Caco-2 (cell line): ENCODE measurements at regions not wholly inside any gene's neighbourhood (a gene's known extent, or its start where the extent isn't known, plus 50 kb on each side); places are given as distances from the start of the nearest gene placed in this dataset.

Experiments
- BruUV-seq: library from RNA; stranded (reverse); fragments of 400-500 nt; replicated peaks from 2 replicates; lab custom pipeline; 2021; lab: Mats Ljungman, UMichigan
- CTCF ChIA-PET: fragments of 300-600 bp; sonication (Branson Sonifier 250); formaldehyde crosslinking; loops from one replicate; lab custom pipeline; 2022; ENCODE audit warnings: antibody characterized with exemption; lab: Charles Lee
- POLR2A ChIA-PET: fragments of 300-600 bp; sonication (Branson Sonifier 250); formaldehyde crosslinking; loops from one replicate; lab custom pipeline; 2022; ENCODE audit warnings: antibody characterized with exemption; lab: Charles Lee
- DNase-seq, 2 experiments: peaks; one replicate each; pipeline versions ENCODE4 v3.0.0 to v3.0.0-alpha.2; 2020 to 2022
- H3K27me3 ChIP-seq: replicated peaks from 2 replicates; pipeline ENCODE4 v1.6.0; 2011; ENCODE audit warnings: low read length; ENCODE audit not compliant: control insufficient read depth, insufficient read depth
- H3K36me3 ChIP-seq: 2 replicates; pipeline ENCODE4 v1.5.1; 2011; ENCODE audit warnings: low read length; ENCODE audit not compliant: control insufficient read depth, insufficient read depth
- H3K4me1 ChIP-seq: fragments of 250-450 bp; sonication (Bioruptor Pico); 2 replicates; pipeline ENCODE4 v1.5.1; 2020; ENCODE audit warnings: mild to moderate bottlenecking
- H3K4me3 ChIP-seq: 2 replicates; pipeline ENCODE4 v1.5.1; 2011; ENCODE audit warnings: low read depth, mild to moderate bottlenecking, control low read depth, low read length
- H3K9me3 ChIP-seq: fragments of 250-450 bp; sonication (Bioruptor Pico); 2 replicates; pipeline ENCODE4 v1.5.1; 2020; ENCODE audit warnings: mild to moderate bottlenecking, moderate library complexity
- H3K27ac Mint-ChIP-seq: one replicate; pipeline ENCODE4 v1.8.0; 2022; ENCODE audit warnings: mixed read lengths; ENCODE audit not compliant: unreplicated experiment
- H3K27me3 Mint-ChIP-seq: one replicate; pipeline ENCODE4 v1.8.0; 2022; ENCODE audit warnings: mixed read lengths; ENCODE audit not compliant: insufficient read depth, unreplicated experiment
- H3K36me3 Mint-ChIP-seq: one replicate; pipeline ENCODE4 v1.8.0; 2022; ENCODE audit warnings: mild to moderate bottlenecking, mixed read lengths; ENCODE audit not compliant: insufficient read depth, unreplicated experiment
- H3K4me1 Mint-ChIP-seq: one replicate; pipeline ENCODE4 v1.8.0; 2022; ENCODE audit warnings: low read depth, mixed read lengths; ENCODE audit not compliant: unreplicated experiment
- H3K4me3 Mint-ChIP-seq: one replicate; pipeline ENCODE4 v1.8.0; 2022; ENCODE audit warnings: mild to moderate bottlenecking, moderate library complexity, mixed read lengths; ENCODE audit not compliant: unreplicated experiment
- H3K9me3 Mint-ChIP-seq: one replicate; pipeline ENCODE4 v1.8.0; 2022; ENCODE audit warnings: mixed read lengths; ENCODE audit not compliant: unreplicated experiment
- intact Hi-C: fragments of 100-400 bp; cut with micrococcal nuclease; formaldehyde crosslinking; loops from one replicate; pipeline ENCODE4 v1.10.0; 2022; ENCODE audit not compliant: unreplicated experiment
- TF ChIP-seq, protein P1 (sequence below), 2 experiments: fragments of 200-600 bp in 1 of 2; IDR thresholded peaks; 1 replicate in 1 of 2; 2 replicates in 1 of 2; pipeline versions ENCODE4 v1.5.1 to v1.8.0; 2011 to 2022; ENCODE audit warnings: antibody characterized with exemption in 1 of 2, control low read depth in 1 of 2, inconsistent platforms in 1 of 2, low read depth in 1 of 2, low read length in 1 of 2, mild to moderate bottlenecking in 1 of 2, moderate library complexity in 1 of 2; ENCODE audit not compliant: insufficient read depth in 1 of 2, severe bottlenecking in 1 of 2, unreplicated experiment in 1 of 2

DNA sequence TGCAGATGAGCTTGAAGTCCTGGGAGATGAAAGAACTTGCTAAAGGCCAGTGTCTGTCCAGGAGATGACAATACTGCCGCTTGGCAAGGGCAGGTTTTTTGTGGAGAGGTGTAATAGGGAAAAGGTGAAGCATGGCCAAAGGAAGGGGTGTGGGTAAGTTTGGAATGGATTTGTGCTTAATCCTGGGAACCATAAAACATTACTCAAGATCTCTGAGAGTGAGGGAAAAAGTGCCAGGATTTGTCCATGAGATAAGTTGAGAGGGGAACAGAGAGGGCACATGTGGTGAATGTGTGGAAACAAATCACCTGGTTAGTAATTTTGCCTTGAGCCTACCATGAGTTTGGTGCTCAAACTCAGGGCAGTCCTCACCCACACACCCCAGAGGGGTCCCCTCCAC lies 108.8 kb upstream of the CD180 start:
- ChIA-PET CTCF (no interaction called here), POLR2A (no interaction called here)
- H3K4me3 ChIP-seq, result no peak overlapping the region
- no TSS peak for BruUV-seq
- intact Hi-C loops, result no loop called here
- Mint-ChIP-seq H3K4me1 (no peaks in the 10 kb centered on the region), H3K36me3 (no peaks in the 10 kb centered on the region), H3K4me3 (no peak overlapping the region), H3K27me3 (no peaks in the 10 kb centered on the region), H3K9me3 (no peaks in the 10 kb centered on the region), H3K27ac (peak overlapping the region; percentile 10)
- H3K9me3 ChIP-seq, result no peaks in the 10 kb centered on the region
- TF ChIP-seq, protein P1, sequence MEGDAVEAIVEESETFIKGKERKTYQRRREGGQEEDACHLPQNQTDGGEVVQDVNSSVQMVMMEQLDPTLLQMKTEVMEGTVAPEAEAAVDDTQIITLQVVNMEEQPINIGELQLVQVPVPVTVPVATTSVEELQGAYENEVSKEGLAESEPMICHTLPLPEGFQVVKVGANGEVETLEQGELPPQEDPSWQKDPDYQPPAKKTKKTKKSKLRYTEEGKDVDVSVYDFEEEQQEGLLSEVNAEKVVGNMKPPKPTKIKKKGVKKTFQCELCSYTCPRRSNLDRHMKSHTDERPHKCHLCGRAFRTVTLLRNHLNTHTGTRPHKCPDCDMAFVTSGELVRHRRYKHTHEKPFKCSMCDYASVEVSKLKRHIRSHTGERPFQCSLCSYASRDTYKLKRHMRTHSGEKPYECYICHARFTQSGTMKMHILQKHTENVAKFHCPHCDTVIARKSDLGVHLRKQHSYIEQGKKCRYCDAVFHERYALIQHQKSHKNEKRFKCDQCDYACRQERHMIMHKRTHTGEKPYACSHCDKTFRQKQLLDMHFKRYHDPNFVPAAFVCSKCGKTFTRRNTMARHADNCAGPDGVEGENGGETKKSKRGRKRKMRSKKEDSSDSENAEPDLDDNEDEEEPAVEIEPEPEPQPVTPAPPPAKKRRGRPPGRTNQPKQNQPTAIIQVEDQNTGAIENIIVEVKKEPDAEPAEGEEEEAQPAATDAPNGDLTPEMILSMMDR (IDR thresholded peaks at IDR 0.05; ENCODE audit: insufficient read depth in 1 of 2, low read depth in 1 of 2, low read length in 1 of 2, severe bottlenecking in 1 of 2, unreplicated experiment in 1 of 2), result no peak
- no peak for DNase-seq
- H3K27me3 ChIP-seq, result no peaks in the 10 kb centered on the region
- H3K4me1 ChIP-seq, result no peaks in the 10 kb centered on the region
- no peaks in the 10 kb centered on the region for H3K36me3 ChIP-seq

DNA sequence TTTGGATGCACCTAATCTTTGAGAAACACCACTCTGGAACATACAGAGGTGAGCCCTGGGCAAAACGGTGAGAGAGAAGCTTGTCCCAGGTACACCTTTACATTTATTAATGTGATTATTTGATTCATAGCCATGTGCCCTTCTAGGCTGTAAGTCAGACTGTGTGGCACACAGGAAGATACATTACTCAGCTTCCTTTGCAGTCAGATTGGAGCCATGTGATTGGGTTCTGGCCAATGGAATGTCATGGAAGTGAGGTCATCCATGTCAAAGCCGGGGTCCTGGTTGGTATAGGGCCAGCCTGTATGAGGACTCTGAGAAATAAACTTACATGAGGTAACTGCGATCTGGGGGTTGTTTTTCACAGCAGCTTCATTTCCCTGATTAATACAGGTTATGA lies 106.8 kb upstream of the CD180 start:
- H3K9me3 Mint-ChIP-seq, result no peaks in the 10 kb centered on the region
- no peaks in the 10 kb centered on the region for H3K36me3 Mint-ChIP-seq
- Histone ChIP-seq H3K27me3 (no peaks in the 10 kb centered on the region), H3K36me3 (no peaks in the 10 kb centered on the region), H3K9me3 (no peaks in the 10 kb centered on the region), H3K4me3 (no peak overlapping the region), H3K4me1 (no peaks in the 10 kb centered on the region)
- BruUV-seq, result no TSS peak
- no peak overlapping the region for H3K4me3 Mint-ChIP-seq
- H3K4me1 Mint-ChIP-seq, result peaks cover 2% of the 10 kb centered on the region
- ChIA-PET POLR2A (no interaction called here), CTCF (no interaction called here)
- DNase-seq, result no peak
- peaks cover 2% of the 10 kb centered on the region for H3K27me3 Mint-ChIP-seq
- H3K27ac Mint-ChIP-seq, result no peak overlapping the region
- TF ChIP-seq, protein P1 (IDR thresholded peaks at IDR 0.05; ENCODE audit: insufficient read depth in 1 of 2, low read depth in 1 of 2, low read length in 1 of 2, severe bottlenecking in 1 of 2, unreplicated experiment in 1 of 2), result no peak
- intact Hi-C loops, result loop anchor here (5.0 kb wide), 1 partner anchor 36 kb away; no protein-coding TSS in a partner anchor

DNA sequence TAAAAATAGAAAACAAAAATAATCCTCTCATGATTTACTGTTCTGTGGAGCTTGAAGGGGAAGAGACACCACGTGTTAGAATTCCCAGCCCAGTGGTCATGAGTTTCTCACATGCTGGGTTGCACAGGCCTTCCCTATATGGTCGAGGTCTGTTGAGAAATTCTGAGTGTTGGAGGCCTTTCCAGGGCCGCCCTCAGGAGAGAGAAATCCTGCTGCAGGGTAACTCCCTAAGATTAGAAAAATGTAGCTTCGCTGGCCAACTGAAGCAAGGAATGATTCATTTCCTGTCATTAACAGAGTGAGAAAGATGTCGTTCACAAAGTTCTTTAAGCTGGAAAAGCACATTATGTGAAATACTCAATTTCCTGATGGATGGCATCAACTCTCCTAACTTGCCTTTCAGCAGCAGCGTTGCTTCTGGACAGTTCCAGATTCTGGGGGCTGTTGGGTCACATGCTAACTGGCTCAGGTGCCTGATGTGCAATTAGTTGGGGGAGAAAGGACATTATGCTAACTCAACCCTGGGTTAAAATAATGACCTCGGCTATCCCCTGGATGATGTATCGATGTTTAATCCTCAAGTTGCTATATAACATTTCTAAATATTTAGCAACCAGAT lies 104.8 kb upstream of the CD180 start:
- Mint-ChIP-seq H3K27ac (no peak overlapping the region), H3K9me3 (no peaks in the 10 kb centered on the region), H3K4me3 (no peak overlapping the region), H3K36me3 (no peaks in the 10 kb centered on the region), H3K4me1 (peaks cover 7% of the 10 kb centered on the region), H3K27me3 (peaks cover 4% of the 10 kb centered on the region)
- Histone ChIP-seq H3K4me1 (no peaks in the 10 kb centered on the region), H3K4me3 (no peak overlapping the region), H3K36me3 (no peaks in the 10 kb centered on the region), H3K9me3 (no peaks in the 10 kb centered on the region), H3K27me3 (no peaks in the 10 kb centered on the region)
- ChIA-PET CTCF (no interaction called here), POLR2A (no interaction called here)
- TF ChIP-seq, protein P1 (IDR thresholded peaks at IDR 0.05; ENCODE audit: insufficient read depth in 1 of 2, low read depth in 1 of 2, low read length in 1 of 2, severe bottlenecking in 1 of 2, unreplicated experiment in 1 of 2), result no peak
- no TSS peak for BruUV-seq
- no peak for DNase-seq
- intact Hi-C loops, result loop anchor here (5.0 kb wide), 1 partner anchor 34 kb away; no protein-coding TSS in a partner anchor
